ENCODE measurements at regions not wholly inside any gene's neighbourhood (a gene's known extent, or its start where the extent isn't known, plus 50 kb on each side); places are given as distances from the start of the nearest gene placed in this dataset.

GRCh38 chr13:32881074-32881776 lies 135.0 kb upstream of the KL start:
- TF ChIP-seq FOSL1 (CRISPR knock-in tag; IDR thresholded peaks at IDR 0.05; ENCODE audit: borderline replicate concordance) (no peak), SRF (IDR thresholded peaks at IDR 0.05; ENCODE audit: low read depth, low read length) (no peak), FOXA3 (CRISPR knock-in tag; IDR thresholded peaks at IDR 0.05) (no peak)

Measured in HepG2 (cell line).